G401.6 (cell line): ENCODE measurements at regions not wholly inside any gene's neighbourhood (a gene's known extent, or its start where the extent isn't known, plus 50 kb on each side); places are given as distances from the start of the nearest gene placed in this dataset.

ENCODE experiments used
- FAIRE-seq: peaks from 2 replicates; lab custom pipeline; 2012; peaks lifted over from hg19 to GRCh38; lab: Jason Lieb, UNC

- no peak for FAIRE-seq
Observed at GRCh38 chr2:240226672-240227537, 86.4 kb upstream of the OTOS start.

DNA sequence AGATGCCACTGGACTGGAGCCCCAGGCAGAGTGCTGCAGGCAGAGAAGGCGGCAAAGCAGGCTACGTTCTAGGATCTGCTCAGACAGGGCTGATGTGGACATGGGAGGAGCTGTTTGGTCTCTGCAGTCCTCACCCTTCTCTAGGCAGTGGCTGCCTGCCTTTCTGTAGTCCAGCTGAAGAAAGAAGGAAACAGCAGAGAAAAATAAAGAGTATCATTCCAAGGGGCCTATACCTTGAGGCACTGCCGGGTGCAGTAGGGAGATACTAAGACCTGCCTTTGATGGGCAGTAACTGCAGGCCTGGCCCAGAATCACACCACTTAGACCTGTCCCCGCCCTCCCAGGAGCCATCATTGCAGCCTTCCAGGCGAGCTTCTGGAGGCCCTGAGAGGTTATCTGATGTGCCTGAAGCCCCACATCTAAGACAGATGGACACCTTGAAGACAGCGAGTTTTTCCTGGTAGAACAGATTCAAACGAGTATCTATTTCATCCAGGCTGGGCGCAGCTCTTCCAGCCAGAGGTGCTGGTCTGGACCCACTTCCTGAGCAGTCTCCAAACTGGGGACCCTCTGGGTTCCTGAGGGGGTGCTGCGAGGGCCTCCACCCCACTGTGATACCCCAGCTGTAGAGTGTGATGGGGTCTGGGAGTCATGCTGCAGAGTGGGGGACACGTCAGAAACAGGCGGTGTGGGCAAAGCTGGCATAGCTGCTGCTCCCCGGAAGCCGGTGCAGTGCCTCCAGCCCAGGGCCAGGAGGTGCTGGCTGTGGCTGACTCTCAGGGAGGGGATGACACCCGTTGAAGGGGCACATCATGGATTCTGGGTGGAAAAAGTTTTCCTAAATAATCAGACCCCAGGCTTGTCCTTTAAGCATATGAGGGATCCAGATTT is 87.3 kb upstream of the OTOS start:
- FAIRE-seq, result no peak

GRCh38 chr2:240229005-240229404 is 88.5 kb upstream of the OTOS start:
- FAIRE-seq, result no peak

GRCh38 chr2:240229603-240230235 is 89.3 kb upstream of the OTOS start:
- no peak for FAIRE-seq

- FAIRE-seq, result no peak
Observed at GRCh38 chr2:240230291-240230931, 90.0 kb upstream of the OTOS start.

GRCh38 chr2:240231838-240232244 is 91.4 kb upstream of the OTOS start:
- FAIRE-seq, result no peak

- no peak for FAIRE-seq
Observed at GRCh38 chr2:240232264-240232915, 91.9 kb upstream of the OTOS start.

DNA sequence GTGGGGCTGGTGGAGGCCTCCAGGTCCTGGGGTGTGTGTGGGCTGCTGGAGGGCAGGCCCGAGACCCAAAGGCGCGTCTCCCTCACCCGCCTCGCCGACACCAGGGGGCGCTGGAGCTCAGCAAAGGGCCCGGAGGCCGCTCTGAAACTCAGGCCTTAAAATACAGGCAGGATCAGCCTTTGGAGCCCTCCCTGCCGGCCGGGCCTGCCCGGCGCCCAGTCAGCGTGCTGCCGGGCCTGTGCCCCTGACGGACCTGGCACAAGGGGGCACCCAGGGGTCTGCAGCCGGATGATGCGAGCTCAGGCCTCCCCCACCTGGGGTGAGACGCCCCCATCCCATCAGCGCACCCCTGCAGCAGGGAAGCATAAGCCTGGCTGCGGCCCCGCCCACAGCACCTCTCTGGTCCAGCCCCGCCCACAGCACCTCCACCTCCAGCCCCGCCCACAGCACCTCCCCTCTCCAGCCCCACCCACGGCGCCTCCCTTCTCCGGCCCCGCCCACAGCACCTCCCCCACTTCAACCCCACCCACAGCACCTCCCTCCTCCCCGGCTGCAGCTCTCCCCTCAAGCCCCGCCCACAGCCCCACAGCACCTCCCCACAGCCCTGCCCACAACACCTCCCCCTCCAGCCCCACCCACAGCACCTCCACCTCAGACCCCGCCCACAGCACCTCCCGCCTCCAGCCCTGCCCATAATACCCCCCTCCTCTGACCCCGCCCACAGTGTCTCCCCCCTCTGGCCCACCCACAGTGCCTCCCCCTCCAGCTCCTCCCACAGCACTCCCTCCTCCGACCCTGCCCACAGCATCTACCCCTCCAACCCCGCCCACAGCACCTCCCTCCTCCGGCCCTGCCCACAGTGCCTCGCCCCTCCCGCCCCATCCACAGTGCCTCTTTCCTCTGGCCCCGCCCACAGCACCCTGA is 92.8 kb upstream of the OTOS start:
- no peak for FAIRE-seq

DNA sequence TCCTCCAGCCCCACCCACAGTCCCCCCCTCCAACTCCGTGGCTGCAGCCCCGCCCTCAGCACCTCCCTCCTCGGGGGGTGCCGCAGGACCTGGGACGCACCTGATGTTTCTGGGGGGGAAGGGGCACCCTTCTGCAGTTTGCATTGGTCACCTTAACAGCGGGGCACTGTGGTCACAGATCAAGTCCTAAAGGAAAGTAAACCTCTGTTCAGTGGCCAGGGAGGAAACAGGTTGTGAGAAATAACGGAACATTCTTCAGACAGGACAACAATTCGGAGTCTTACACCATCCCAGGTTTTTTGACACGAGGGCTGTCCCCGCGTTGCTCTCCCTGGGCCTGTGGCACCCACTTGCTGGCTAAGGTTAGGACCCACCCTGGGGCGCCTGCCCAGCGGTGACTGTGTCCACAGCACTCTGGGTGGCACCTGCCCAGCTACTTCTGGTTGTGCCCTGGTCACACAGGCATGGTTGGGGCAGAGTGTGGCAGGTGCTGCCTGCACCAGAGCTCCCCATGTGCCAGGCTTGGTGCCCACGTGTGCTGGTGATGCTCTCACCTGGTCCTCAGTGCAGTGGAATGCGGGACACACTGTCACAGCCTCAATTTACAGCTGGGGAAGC is 93.5 kb upstream of the OTOS start:
- FAIRE-seq, result no peak

- FAIRE-seq, result no peak
Observed at GRCh38 chr2:240234503-240234951, 94.1 kb upstream of the OTOS start.

DNA sequence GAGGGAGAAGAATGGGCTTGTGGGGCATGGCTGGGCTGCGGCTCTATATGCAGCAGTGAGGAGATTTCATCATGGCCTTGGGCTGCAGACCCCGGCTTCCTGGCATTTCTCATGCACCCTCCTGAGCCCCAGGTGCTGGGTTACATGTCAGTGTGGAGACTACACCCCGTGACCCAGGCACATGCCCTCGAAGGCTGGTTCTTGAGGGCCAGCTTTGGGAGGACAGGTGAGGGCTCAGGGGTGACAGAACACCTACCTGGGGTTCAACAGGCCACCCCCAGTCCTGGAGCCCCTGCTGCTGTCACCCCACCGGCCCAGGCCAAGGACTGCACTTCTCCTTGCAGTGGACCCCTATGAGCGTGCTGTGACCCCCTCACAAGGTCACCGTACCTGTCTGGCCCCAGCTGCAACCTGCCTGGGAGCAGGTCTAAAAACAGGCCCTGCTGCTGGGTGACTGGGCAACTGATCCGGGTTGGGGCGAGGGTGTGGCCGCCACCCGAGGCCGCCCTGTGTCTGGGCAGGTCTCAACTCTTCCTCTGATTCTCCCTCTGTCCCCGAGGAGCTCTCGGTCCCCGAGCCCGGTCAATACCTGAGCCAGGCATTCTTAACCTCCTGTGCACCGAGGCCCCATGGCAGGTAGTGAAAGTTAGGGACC is 94.8 kb upstream of the OTOS start:
- no peak for FAIRE-seq

DNA sequence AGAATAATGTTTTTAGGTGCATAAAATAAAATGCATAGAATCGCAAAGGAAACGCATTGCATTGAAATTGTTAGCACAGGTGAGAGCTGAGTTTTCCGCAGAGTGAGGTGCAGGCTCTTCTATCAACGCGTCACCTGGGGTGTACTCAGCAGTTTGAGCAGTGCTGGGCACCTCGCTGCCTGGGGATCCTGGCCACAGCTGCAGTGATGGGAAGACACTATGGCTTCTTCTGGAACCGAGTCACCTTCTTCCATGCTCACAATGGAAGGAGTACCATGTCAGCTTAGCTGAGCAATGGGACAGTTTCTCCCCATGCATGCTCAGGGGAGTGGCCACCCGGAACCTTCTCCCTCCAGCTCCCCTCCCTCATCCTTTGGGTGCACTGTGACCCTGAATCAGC is 95.4 kb upstream of the OTOS start:
- FAIRE-seq, result no peak

DNA sequence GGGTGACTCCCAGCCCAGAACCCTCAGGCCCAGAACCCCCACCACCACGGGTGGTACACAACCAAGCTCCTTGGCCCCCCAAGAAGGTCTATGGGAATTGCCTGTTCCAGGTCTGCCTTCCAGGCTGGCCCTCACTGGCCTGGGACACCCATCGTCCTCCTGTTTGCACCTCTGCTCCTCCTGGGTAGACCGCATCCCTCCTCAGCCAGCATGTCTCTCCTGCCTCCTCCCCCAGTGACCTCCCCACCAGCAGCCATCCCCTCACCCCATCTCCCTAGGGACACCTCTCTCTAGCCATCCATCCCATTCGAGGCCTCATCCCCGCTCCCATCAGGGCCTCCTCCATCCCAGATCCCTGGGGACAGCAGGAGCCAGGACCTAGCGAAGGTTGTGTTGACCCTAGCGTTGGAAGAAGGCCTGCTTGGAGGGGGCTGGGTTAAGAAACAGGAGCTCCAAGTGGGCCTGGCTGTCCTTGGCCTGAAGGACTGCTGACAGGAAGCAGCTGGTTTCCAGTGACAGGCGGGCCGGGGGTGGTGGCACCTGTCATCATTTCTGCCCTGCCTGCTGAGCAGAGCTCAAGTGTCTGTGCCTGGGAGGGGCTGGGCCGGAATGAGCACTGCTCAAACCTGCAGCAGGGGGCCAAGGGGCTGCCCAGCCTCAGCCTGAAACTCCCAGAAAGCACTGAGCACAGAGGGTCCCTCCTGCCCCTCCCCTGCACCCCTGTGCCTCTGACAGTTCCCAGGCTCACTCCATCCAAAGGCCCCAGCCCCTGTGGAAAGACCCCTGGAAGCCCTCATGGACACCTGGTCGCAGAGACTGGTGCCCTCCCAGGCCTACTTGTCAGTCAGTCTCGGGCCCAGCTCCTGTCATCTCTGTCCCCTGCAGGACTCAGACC is 96.0 kb upstream of the OTOS start:
- no peak for FAIRE-seq

- FAIRE-seq, result no peak
Observed at GRCh38 chr2:240237609-240238174, 97.2 kb upstream of the OTOS start.

DNA sequence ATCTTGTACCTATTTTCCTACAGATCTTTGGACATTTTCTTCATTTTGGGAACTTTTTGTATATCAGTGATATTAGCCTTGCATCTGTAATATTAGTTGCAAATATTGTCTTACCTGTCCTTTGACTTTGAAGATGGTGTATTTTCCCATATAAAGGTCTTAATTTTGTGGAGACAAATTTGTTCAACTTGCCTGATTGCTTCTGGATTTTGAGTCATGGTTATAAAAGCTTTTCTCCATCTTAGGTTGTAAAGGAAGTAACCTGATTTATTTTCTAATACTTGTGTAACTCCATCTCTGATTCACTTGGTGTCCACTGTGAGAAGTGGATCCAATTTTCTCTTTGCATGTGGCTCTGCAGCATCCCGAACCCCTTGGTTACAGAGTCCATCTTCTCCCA is 97.7 kb upstream of the OTOS start:
- FAIRE-seq, result no peak

GRCh38 chr2:240238786-240239185 is 98.3 kb upstream of the OTOS start:
- no peak for FAIRE-seq

DNA sequence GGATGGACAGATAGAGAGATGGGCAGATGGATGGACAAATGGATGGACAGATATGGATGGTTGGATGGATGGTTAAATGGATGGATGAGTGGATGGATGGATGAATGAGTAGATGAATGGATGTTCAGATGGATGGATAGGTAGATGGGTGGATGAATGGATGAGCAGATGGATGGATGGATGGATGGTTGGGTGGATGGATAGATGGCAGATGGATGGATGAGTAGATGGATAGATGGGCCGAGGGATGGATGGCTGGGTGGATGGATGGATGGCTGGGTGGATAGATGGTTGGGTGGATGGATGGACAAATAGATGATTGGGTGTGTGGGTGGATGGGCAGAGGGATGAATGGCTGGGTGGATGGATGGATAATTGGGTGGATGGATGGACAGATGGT is 98.9 kb upstream of the OTOS start:
- FAIRE-seq, result no peak

- FAIRE-seq, result no peak
Observed at GRCh38 chr2:240240017-240240734, 99.7 kb upstream of the OTOS start.
